ENCODE measurements at regions not wholly inside any gene's neighbourhood (a gene's known extent, or its start where the extent isn't known, plus 50 kb on each side); places are given as distances from the start of the nearest gene placed in this dataset.

GRCh38 chr22:49181431-49181830, 646.2 kb downstream of the BRD1 start:
- no peak for DNase-seq

- DNase-seq: no peak
Observed at GRCh38 chr22:49180683-49181024, 647.0 kb downstream of the BRD1 start.

- DNase-seq: no peak
Observed at GRCh38 chr22:49179886-49180682, 647.6 kb downstream of the BRD1 start.

GRCh38 chr22:49179175-49179574, 648.5 kb downstream of the BRD1 start:
- no peak for DNase-seq

- DNase-seq: no peak
Observed at GRCh38 chr22:49178246-49179005, 649.2 kb downstream of the BRD1 start.

GRCh38 chr22:49177666-49178065, 650.0 kb downstream of the BRD1 start:
- no peak for DNase-seq

GRCh38 chr22:49176956-49177355, 650.7 kb downstream of the BRD1 start:
- DNase-seq: no peak

- DNase-seq: no peak
Observed at GRCh38 chr22:49170053-49170452, 657.6 kb downstream of the BRD1 start.

GRCh38 chr22:49169074-49169744, 658.5 kb downstream of the BRD1 start:
- no peak for DNase-seq

- no peak for DNase-seq
Observed at GRCh38 chr22:49168219-49168813, 659.4 kb downstream of the BRD1 start.

GRCh38 chr22:49166746-49167145, 660.9 kb downstream of the BRD1 start:
- no peak for DNase-seq

- no peak for DNase-seq
Observed at GRCh38 chr22:49166211-49166610, 661.5 kb downstream of the BRD1 start.

- DNase-seq: no peak
Observed at GRCh38 chr22:49164773-49165320, 662.8 kb downstream of the BRD1 start.

GRCh38 chr22:49163960-49164690, 663.5 kb downstream of the BRD1 start:
- no peak for DNase-seq

- DNase-seq: no peak
Observed at GRCh38 chr22:49163258-49163959, 664.3 kb downstream of the BRD1 start.

- no peak for DNase-seq
Observed at GRCh38 chr22:49162841-49163240, 664.8 kb downstream of the BRD1 start.

GRCh38 chr22:49161002-49161850, 666.4 kb downstream of the BRD1 start:
- DNase-seq: no peak

GRCh38 chr22:49160261-49161001, 667.2 kb downstream of the BRD1 start:
- no peak for DNase-seq

GRCh38 chr22:49159711-49160110, 668.0 kb downstream of the BRD1 start:
- no peak for DNase-seq

Measured in NCI-H187 (cell line).